PFSK-1 (cell line): ENCODE measurements at regions not wholly inside any gene's neighbourhood (a gene's known extent, or its start where the extent isn't known, plus 50 kb on each side); places are given as distances from the start of the nearest gene placed in this dataset.

Experiments used
- FOXP2 ChIP-seq: optimal IDR thresholded peaks from 2 replicates; pipeline ENCODE3; 2011; ENCODE audit warnings: borderline replicate concordance, control low read depth, inconsistent platforms; ENCODE audit not compliant: insufficient read depth; ENCODE audit errors: extremely low read length, extremely low read depth
- POLR2AphosphoS5 ChIP-seq: IDR thresholded peaks from 2 replicates; pipeline ENCODE4 v1.6.1; 2012; ENCODE audit warnings: low read depth, mild to moderate bottlenecking, control low read depth, low read length, moderate library complexity
- REST ChIP-seq, 2 experiments: IDR thresholded peaks; 2 replicates each; pipeline versions ENCODE4 v1.6.1 to v1.8.0; 2011 to 2012; ENCODE audit warnings: low read depth in 2 of 2, low read length in 2 of 2, control low read depth in 1 of 2, inconsistent platforms in 1 of 2, mild to moderate bottlenecking in 1 of 2, moderate library complexity in 1 of 2; ENCODE audit not compliant: insufficient read depth in 1 of 2
- SIN3A ChIP-seq: IDR thresholded peaks from 2 replicates; pipeline ENCODE4 v1.6.1; 2012; ENCODE audit warnings: mild to moderate bottlenecking, low read length, moderate library complexity, borderline replicate concordance; ENCODE audit not compliant: insufficient read depth
- TAF1 ChIP-seq: IDR thresholded peaks from 2 replicates; pipeline ENCODE4 v1.6.1; 2012; ENCODE audit warnings: low read length, control low read depth, borderline replicate concordance; ENCODE audit not compliant: insufficient read depth

GRCh38 chr6:37089783-37090182, 80.2 kb upstream of the PIM1 start:
- TF ChIP-seq REST (IDR thresholded peaks at IDR 0.05; ENCODE audit: insufficient read depth in 1 of 2, low read depth in 2 of 2, low read length in 2 of 2) (no peak), SIN3A (no peak), TAF1 (no peak), POLR2AphosphoS5 (no peak), FOXP2 (no peak)
